K562 (cell line): ENCODE measurements at regions not wholly inside any gene's neighbourhood (a gene's known extent, or its start where the extent isn't known, plus 50 kb on each side); places are given as distances from the start of the nearest gene placed in this dataset.

Experiments used
- AFF4 ChIP-seq: sonication (generic); formaldehyde crosslinking; IDR thresholded peaks from 2 replicates; pipeline ENCODE4 v1.8.0; 2023; ENCODE audit warnings: mild to moderate bottlenecking, missing genetic modification reagents
- CREM ChIP-seq: IDR thresholded peaks from 2 replicates; pipeline ENCODE4 v1.6.1; 2014; ENCODE audit warnings: antibody characterized with exemption, low read depth
- DLX4 ChIP-seq: fragments of 250-450 bp; sonication (Bioruptor Pico); IDR thresholded peaks from 2 replicates; pipeline ENCODE4 v1.6.1; 2021; ENCODE audit warnings: mild to moderate bottlenecking
- EGR1 ChIP-seq: fragments of 450-650 bp; conservative IDR thresholded peaks from 2 replicates; pipeline ENCODE4 v1.6.1; 2017; ENCODE audit warnings: mild to moderate bottlenecking
- FOS ChIP-seq: IDR thresholded peaks from 3 replicates; pipeline ENCODE4 v1.6.1; 2011; ENCODE audit not compliant: insufficient read length; ENCODE audit errors: extremely low read depth
- GATAD2A ChIP-seq: fragments of 450-650 bp; IDR thresholded peaks from 2 replicates; pipeline ENCODE4 v1.6.1; 2017
- HBP1 ChIP-seq: fragments of 450-650 bp; formaldehyde crosslinking; IDR thresholded peaks from 2 replicates; pipeline ENCODE4 v1.4.0; 2022; ENCODE audit warnings: missing genetic modification characterization
- HLTF ChIP-seq: fragments of 450-650 bp; IDR thresholded peaks from 2 replicates; pipeline ENCODE4 v1.6.1; 2016
- MNT ChIP-seq, 2 experiments: fragments of 450-650 bp; conservative IDR thresholded peaks; 2 replicates each; pipeline ENCODE4 v1.6.1; 2017; ENCODE audit warnings: mild to moderate bottlenecking in 2 of 2, moderate library complexity in 2 of 2
- NFYB ChIP-seq: IDR thresholded peaks from 2 replicates; pipeline ENCODE4 v1.6.1; 2011; ENCODE audit warnings: mild to moderate bottlenecking, moderate library complexity; ENCODE audit not compliant: insufficient read length; ENCODE audit errors: extremely low read depth
- SMAD1 ChIP-seq: fragments of 150-350 bp; IDR thresholded peaks from 2 replicates; pipeline ENCODE4 v1.6.1; 2014; ENCODE audit warnings: low read length, low read depth; ENCODE audit not compliant: partially characterized antibody
- SUPT5H ChIP-seq: fragments of 450-650 bp; IDR thresholded peaks from 2 replicates; pipeline ENCODE4 v1.6.1; 2016
- TBP ChIP-seq: optimal IDR thresholded peaks from 2 replicates; pipeline ENCODE3; 2011; ENCODE audit warnings: low read depth, low read length, improper control_type of control experiment
- UBTF ChIP-seq, 2 experiments: IDR thresholded peaks; 2 replicates each; pipeline ENCODE4 v1.6.1; 2012; ENCODE audit warnings: improper control_type of control experiment in 2 of 2, low read depth in 2 of 2, low read length in 2 of 2, borderline replicate concordance in 1 of 2
- ZHX1 ChIP-seq: fragments of 150-350 bp; conservative IDR thresholded peaks from 2 replicates; pipeline ENCODE4 v1.6.1; 2014; ENCODE audit warnings: low read length
- ZNF121 ChIP-seq: sonication (generic); formaldehyde crosslinking; conservative IDR thresholded peaks from 2 replicates; pipeline ENCODE4 v1.8.0; 2022; ENCODE audit warnings: missing genetic modification reagents
- ZNF217 ChIP-seq: sonication (generic); formaldehyde crosslinking; IDR thresholded peaks from 2 replicates; pipeline ENCODE4 v1.8.0; 2022; ENCODE audit warnings: mild to moderate bottlenecking, missing genetic modification reagents

- TF ChIP-seq AFF4 (CRISPR knock-in tag) (no peak), HLTF (0 out of 2 replicates have a peak, but pooled peaks have one; percentile 29), HBP1 (peak; percentile 89), UBTF (IDR thresholded peaks at IDR 0.05; ENCODE audit: borderline replicate concordance in 1 of 2, low read depth in 2 of 2, low read length in 2 of 2) (0 out of 4 replicates have a peak, but pooled peaks of 1 of the 2 experiments have one; percentile 43), TBP (peak; percentile 94), SMAD1 (peak; percentile 69), ZNF217 (CRISPR knock-in tag) (no peak), CREM (peak; percentile 49; the same call in 1 of the 2 replicates), EGR1 (peak; percentile 84), NFYB (peak; percentile 95), DLX4 (CRISPR knock-in tag) (no peak), ZNF121 (CRISPR knock-in tag) (no peak), GATAD2A (no peak), ZHX1 (no peak), SUPT5H (peak; percentile 86), FOS (peak; percentile 88), MNT (conservative IDR thresholded peaks at IDR 0.05) (peak in 1 of 2 experiments; percentile 50; a peak in 2 of 4 replicates)
These were observed 230.1 kb upstream of the MOCS1 start (continued) for GRCh38 chr6:40164345-40164755.
